ENCODE measurements at regions not wholly inside any gene's neighbourhood (a gene's known extent, or its start where the extent isn't known, plus 50 kb on each side); places are given as distances from the start of the nearest gene placed in this dataset.

DNA sequence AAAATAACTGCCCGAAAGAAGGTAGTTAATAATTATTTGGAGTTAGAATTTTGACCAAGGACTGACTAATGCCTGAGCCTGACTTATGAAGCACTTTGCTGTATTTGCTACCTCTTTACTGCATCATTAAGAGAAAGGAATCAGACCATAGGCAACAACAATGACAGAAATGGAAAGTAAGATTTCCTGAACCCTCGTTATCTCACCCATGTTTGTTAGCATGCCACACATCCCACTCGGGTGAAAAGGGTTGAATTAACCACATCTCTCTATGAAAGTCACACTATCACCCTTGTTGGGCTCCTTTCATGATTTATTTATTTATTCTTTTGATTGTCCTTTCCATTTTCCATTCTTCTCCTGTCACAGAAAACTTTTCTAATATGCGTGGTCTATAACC is 59.6 kb downstream of the OLIG3 start:
- no peak overlapping the region for H3K27ac ChIP-seq
- no peak overlapping the region for H3K4me3 ChIP-seq
- TF ChIP-seq, protein P1, sequence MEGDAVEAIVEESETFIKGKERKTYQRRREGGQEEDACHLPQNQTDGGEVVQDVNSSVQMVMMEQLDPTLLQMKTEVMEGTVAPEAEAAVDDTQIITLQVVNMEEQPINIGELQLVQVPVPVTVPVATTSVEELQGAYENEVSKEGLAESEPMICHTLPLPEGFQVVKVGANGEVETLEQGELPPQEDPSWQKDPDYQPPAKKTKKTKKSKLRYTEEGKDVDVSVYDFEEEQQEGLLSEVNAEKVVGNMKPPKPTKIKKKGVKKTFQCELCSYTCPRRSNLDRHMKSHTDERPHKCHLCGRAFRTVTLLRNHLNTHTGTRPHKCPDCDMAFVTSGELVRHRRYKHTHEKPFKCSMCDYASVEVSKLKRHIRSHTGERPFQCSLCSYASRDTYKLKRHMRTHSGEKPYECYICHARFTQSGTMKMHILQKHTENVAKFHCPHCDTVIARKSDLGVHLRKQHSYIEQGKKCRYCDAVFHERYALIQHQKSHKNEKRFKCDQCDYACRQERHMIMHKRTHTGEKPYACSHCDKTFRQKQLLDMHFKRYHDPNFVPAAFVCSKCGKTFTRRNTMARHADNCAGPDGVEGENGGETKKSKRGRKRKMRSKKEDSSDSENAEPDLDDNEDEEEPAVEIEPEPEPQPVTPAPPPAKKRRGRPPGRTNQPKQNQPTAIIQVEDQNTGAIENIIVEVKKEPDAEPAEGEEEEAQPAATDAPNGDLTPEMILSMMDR (IDR thresholded peaks at IDR 0.05): no peak
- no peak for DNase-seq (ENCODE audit: low spot score)

DNA sequence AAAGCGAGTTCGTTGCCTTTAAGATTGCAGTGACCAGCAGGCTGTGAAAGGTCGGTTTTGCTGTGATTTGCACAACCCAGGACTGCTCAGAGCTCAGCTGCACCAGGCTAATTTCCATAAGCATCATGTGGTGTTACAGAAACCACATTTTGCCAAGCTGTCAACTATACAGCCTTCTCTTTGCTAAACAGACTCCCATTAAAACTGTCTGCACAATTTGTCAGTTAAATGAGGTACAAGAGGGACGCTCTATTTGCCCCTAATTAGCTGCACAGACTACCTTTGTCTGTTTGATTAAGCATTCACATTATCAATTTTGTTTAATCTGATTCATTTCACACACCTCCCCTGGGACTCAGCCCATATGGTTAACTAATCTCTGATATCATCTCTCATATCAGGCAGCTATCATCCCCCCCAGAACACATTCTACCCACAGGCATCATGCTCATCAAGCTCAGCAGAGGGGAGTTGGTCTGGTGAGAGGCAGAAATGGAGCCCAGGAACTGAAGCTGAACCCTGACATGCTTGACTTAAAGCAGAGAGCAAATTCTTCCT is 62.1 kb downstream of the OLIG3 start:
- TF ChIP-seq, protein P1 (IDR thresholded peaks at IDR 0.05): no peak
- no peak for DNase-seq (ENCODE audit: low spot score)
- Histone ChIP-seq H3K4me3 (no peak overlapping the region), H3K27ac (no peak overlapping the region)

DNA sequence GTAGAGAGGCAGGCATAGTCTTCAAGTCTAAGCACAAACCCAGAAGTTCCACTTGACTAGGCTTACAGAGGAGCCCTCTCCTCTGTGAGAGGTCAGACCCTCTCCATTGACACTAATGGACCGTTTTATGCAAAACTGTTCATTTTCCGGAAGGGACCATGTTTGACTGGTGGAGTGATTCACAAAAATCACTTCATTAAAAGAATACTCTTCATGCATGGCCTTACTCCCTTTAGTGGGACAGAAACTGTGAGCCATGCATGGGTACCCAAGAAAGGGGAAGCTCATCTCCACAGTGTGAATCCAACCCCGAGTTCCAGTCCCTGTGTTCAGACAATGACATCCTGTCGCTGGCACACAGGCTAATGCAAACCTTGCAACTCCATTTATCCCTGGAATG is 63.2 kb downstream of the OLIG3 start:
- Histone ChIP-seq H3K27ac (no peak overlapping the region), H3K4me3 (no peak overlapping the region)
- no peak for DNase-seq (ENCODE audit: low spot score)
- TF ChIP-seq, protein P1 (IDR thresholded peaks at IDR 0.05): no peak

DNA sequence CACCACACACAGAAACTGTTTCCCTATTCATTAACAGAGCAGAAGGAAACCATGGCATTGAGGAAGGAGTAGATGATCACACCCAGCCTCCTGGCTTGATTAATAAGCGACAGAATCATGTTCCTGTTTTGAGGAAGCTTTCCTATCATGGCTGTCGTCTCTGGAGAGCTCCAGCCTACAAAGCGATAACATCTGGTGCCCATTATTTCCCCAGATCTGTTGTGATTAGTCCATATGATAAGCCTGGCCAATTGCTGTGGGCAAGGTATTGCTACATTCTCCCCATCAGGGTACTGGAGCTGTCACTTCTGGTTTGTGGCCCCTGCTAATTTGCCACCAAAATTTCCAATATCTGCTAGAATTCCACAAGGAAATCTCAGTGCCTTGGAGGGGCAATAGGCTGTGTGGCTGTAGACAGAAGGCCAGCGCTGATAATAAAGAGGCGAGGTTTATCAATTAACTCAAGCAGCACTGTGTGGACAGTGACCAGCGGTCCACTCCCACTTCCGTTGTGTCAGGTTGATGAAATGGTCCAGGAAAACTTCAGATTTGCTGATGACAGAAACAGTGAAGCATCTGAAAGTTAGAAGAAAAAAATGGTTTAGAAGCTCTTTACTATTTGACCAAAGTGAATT is 66.4 kb downstream of the OLIG3 start:
- Histone ChIP-seq H3K27ac (no peak overlapping the region), H3K4me3 (no peak overlapping the region)
- no peak for DNase-seq (ENCODE audit: low spot score)
- TF ChIP-seq, protein P1 (IDR thresholded peaks at IDR 0.05): no peak

DNA sequence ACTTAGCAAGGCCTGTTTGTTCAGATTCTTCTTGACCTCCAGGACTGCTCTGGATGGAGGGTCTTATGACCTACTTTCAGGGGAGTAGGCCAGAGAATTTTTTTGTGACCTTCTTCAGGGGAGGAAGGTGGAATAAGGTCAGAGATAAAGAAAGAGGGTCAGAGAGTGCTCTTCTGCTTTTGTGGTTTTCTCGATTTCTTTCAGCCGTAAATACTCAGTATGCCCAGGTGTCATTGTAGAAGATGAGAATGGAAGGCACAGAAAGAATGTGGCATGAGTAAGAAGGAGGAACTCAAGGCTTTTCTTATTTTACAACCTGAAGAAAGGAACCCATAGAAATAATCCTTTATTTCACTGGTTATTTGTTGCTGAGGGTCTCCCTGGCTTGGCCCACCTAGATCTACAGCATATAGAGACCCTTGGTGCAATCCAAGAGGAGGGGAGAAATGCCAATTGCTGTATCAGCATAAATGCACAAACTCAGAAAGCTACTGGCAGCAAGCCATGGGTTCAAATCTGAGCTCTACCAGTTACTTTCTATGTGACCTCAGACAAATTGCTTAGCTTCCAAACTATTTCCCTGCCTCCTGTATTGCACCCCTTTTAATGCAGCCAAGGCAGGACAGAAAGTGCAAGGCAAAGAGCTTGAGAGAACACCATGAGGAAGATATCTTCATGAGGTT is 68.0 kb downstream of the OLIG3 start:
- H3K27ac ChIP-seq: no peak overlapping the region
- TF ChIP-seq, protein P1 (IDR thresholded peaks at IDR 0.05): no peak

DNA sequence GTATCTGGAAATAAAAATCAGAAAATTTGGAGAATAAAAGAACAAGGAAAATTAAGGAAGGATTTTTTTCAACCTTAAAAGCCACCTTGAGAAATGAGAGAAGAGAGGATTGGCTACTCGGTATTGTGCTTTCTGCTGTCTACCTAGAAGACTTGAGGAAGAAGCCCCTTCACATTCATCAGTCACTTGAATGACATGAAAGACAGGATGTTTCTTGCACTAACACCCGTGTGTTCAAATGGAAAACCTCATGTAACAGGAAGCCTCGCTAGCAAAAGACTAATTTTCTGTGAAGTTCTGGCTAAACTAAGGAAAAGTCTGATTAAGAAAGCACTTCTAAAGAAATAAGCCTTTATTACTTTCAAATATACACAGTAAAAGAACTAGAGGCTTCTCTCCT is 69.9 kb downstream of the OLIG3 start:
- no peak overlapping the region for H3K27ac ChIP-seq
- H3K4me3 ChIP-seq: no peak overlapping the region
- DNase-seq (ENCODE audit: low spot score): no peak
- TF ChIP-seq, protein P1 (IDR thresholded peaks at IDR 0.05): no peak

More for the DNA sequence above, 68.0 kb downstream of the OLIG3 start:
- no peak overlapping the region for H3K4me3 ChIP-seq
- no peak for DNase-seq (ENCODE audit: low spot score)

All from coronary artery (tissue), 2 donors.